ENCODE measurements at regions not wholly inside any gene's neighbourhood (a gene's known extent, or its start where the extent isn't known, plus 50 kb on each side); places are given as distances from the start of the nearest gene placed in this dataset.

GRCh38 chr3:24843955-24844354 lies 349.3 kb upstream of the THRB start:
- DNase-seq (ENCODE audit: low read depth) = no peak

GRCh38 chr3:24845524-24846155 lies 351.0 kb upstream of the THRB start:
- no peak for DNase-seq (ENCODE audit: low read depth)

GRCh38 chr3:24846286-24846860 lies 351.7 kb upstream of the THRB start:
- DNase-seq (ENCODE audit: low read depth) = no peak

- DNase-seq (ENCODE audit: low read depth) = no peak
Measured at GRCh38 chr3:24850245-24850644, 355.6 kb upstream of the THRB start.

- DNase-seq (ENCODE audit: low read depth) = no peak
Measured at GRCh38 chr3:24853685-24854490, 359.2 kb upstream of the THRB start.

GRCh38 chr3:24854748-24855147 lies 360.1 kb upstream of the THRB start:
- no peak for DNase-seq (ENCODE audit: low read depth)

GRCh38 chr3:24857945-24858344 lies 363.3 kb upstream of the THRB start:
- DNase-seq (ENCODE audit: low read depth) = no peak

GRCh38 chr3:24863215-24863614 lies 368.6 kb upstream of the THRB start:
- no peak for DNase-seq (ENCODE audit: low read depth)

- no peak for DNase-seq (ENCODE audit: low read depth)
Measured at GRCh38 chr3:24867783-24868182, 373.1 kb upstream of the THRB start.

GRCh38 chr3:24881239-24881638 lies 386.6 kb upstream of the THRB start:
- no peak for DNase-seq (ENCODE audit: low read depth)

- DNase-seq (ENCODE audit: low read depth) = no peak
Measured at GRCh38 chr3:24886501-24886900, 391.9 kb upstream of the THRB start.

- DNase-seq (ENCODE audit: low read depth) = no peak
Measured at GRCh38 chr3:24890012-24890411, 395.4 kb upstream of the THRB start.

GRCh38 chr3:24899373-24899772 lies 404.7 kb upstream of the THRB start:
- DNase-seq (ENCODE audit: low read depth) = no peak

GRCh38 chr3:24899901-24900603 lies 405.4 kb upstream of the THRB start:
- no peak for DNase-seq (ENCODE audit: low read depth)

- no peak for DNase-seq (ENCODE audit: low read depth)
Measured at GRCh38 chr3:24905266-24905665, 410.6 kb upstream of the THRB start.

GRCh38 chr3:24907106-24907505 lies 412.5 kb upstream of the THRB start:
- no peak for DNase-seq (ENCODE audit: low read depth)

- DNase-seq (ENCODE audit: low read depth) = no peak
Measured at GRCh38 chr3:24911076-24911475, 416.4 kb upstream of the THRB start.

- DNase-seq (ENCODE audit: low read depth) = no peak
Measured at GRCh38 chr3:24915639-24916038, 421.0 kb upstream of the THRB start.

GRCh38 chr3:24917908-24918307 lies 423.3 kb upstream of the THRB start:
- no peak for DNase-seq (ENCODE audit: low read depth)

- DNase-seq (ENCODE audit: low read depth) = no peak
Measured at GRCh38 chr3:24923570-24923969, 428.9 kb upstream of the THRB start.

GRCh38 chr3:24929521-24929920 lies 434.9 kb upstream of the THRB start:
- DNase-seq (ENCODE audit: low read depth) = no peak

GRCh38 chr3:24933401-24933800 lies 438.8 kb upstream of the THRB start:
- no peak for DNase-seq (ENCODE audit: low read depth)

- no peak for DNase-seq (ENCODE audit: low read depth)
Measured at GRCh38 chr3:24936574-24936973, 441.9 kb upstream of the THRB start.

Measured in amniotic epithelial cell (primary cell).